B cell (primary cell): ENCODE measurements at regions not wholly inside any gene's neighbourhood (a gene's known extent, or its start where the extent isn't known, plus 50 kb on each side); places are given as distances from the start of the nearest gene placed in this dataset.

Source experiments
- CTCF ChIP-seq: fragments of 200-600 bp; IDR thresholded peaks from one replicate; pipeline ENCODE4 v1.8.0; 2022; ENCODE audit warnings: antibody characterized with exemption, mild to moderate bottlenecking
- EZH2 ChIP-seq: IDR thresholded peaks from 2 replicates; pipeline ENCODE4 v1.6.1; 2012; ENCODE audit warnings: borderline replicate concordance, low read depth, mild to moderate bottlenecking, moderate library complexity, low read length; ENCODE audit not compliant: insufficient read depth, poor library complexity, severe bottlenecking

DNA sequence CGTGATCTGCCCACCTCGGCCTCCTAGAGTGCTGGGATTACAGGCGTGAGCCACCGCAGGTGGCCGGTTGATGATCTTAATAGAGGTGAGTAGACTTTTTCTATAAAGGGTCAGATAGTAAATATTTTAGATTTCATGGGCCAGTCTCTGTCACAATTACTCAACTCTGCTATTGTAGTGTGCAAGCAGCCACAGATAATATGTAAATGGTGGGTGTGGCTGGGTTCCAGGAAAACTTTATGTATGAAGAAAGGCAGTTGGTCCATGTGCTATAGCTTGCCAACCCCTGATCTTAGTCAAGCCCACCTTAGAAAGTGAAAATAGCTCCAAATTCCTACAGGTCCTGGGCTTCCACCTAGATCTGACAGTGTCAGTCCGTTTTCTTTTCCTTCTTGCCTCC is 94.9 kb upstream of the PMFBP1 start:
- TF ChIP-seq CTCF (no peak), EZH2 (no peak)
